ENCODE measurements at regions not wholly inside any gene's neighbourhood (a gene's known extent, or its start where the extent isn't known, plus 50 kb on each side); places are given as distances from the start of the nearest gene placed in this dataset.

- no peak for DNase-seq
- H3K27me3 ChIP-seq, result peaks cover 0 to 15% of the 10 kb centered on the region in 2 donors
- H3K9me3 ChIP-seq, result no peaks in the 10 kb centered on the region
- no peak overlapping the region for H3K4me3 ChIP-seq
- no peaks in the 10 kb centered on the region for H3K36me3 ChIP-seq
- no peak for ATAC-seq
- intact Hi-C loops (cut with DNase I), result no loop called here
- TF ChIP-seq, protein P1, sequence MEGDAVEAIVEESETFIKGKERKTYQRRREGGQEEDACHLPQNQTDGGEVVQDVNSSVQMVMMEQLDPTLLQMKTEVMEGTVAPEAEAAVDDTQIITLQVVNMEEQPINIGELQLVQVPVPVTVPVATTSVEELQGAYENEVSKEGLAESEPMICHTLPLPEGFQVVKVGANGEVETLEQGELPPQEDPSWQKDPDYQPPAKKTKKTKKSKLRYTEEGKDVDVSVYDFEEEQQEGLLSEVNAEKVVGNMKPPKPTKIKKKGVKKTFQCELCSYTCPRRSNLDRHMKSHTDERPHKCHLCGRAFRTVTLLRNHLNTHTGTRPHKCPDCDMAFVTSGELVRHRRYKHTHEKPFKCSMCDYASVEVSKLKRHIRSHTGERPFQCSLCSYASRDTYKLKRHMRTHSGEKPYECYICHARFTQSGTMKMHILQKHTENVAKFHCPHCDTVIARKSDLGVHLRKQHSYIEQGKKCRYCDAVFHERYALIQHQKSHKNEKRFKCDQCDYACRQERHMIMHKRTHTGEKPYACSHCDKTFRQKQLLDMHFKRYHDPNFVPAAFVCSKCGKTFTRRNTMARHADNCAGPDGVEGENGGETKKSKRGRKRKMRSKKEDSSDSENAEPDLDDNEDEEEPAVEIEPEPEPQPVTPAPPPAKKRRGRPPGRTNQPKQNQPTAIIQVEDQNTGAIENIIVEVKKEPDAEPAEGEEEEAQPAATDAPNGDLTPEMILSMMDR (IDR thresholded peaks at IDR 0.05), result no peak
- H3K27ac ChIP-seq, result no peak overlapping the region
- H3K4me1 ChIP-seq, result no peaks in the 10 kb centered on the region
These were observed 53.0 kb upstream of the TMCO5A start for GRCh38 chr15:37881237-37882013.

DNA sequence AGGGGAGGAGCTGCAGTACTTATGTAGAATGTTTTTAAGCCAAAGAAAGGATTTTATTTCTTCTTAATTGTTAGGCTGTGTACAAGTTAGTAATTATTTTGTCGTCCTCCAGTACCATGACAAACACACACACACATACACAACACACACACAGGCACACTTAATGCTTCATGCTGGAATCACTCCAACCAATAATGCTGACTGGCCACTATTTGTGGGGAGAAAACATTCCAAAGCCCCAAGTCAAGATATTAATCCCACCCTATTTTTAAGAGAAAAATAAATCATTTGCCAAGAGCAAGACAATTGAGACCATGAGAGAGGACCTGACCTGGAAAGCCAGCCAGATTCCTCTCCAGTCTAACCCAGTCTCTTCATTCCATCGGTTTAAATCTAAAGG, 51.8 kb upstream of the TMCO5A start:
- no peak for ATAC-seq
- Histone ChIP-seq H3K4me3 (no peak overlapping the region), H3K27ac (no peak overlapping the region), H3K27me3 (peaks cover 0 to 15% of the 10 kb centered on the region in 2 donors), H3K36me3 (no peaks in the 10 kb centered on the region), H3K9me3 (no peaks in the 10 kb centered on the region), H3K4me1 (no peaks in the 10 kb centered on the region)
- TF ChIP-seq, protein P1 (IDR thresholded peaks at IDR 0.05), result no peak
- intact Hi-C loops (cut with DNase I), result no loop called here
- no peak for DNase-seq

Measured in left lung (tissue), 4 donors.